OCI-LY7 (cell line): ENCODE measurements at regions not wholly inside any gene's neighbourhood (a gene's known extent, or its start where the extent isn't known, plus 50 kb on each side); places are given as distances from the start of the nearest gene placed in this dataset.

Source experiments
- BruUV-seq: library from RNA; stranded (reverse); fragments of 400-500 nt; replicated peaks from 2 replicates; lab custom pipeline; 2021; lab: Mats Ljungman, UMichigan
- CTCF ChIA-PET: fragments of 300-600 bp; sonication (Branson Sonifier 250); formaldehyde crosslinking; loops from one replicate; lab custom pipeline; 2022; ENCODE audit warnings: antibody characterized with exemption; ENCODE audit not compliant: unreplicated experiment; lab: Charles Lee
- POLR2A ChIA-PET: fragments of 300-600 bp; sonication (Branson Sonifier 250); formaldehyde crosslinking; loops from one replicate; lab custom pipeline; 2022; ENCODE audit warnings: antibody characterized with exemption; lab: Charles Lee
- DNase-seq: peaks from one replicate; pipeline ENCODE4 v3.0.0-alpha.2; 2015; ENCODE audit warnings: low spot score
- H2AFZ ChIP-seq: fragments of 200-600 bp; sonication (generic), shearing (Covaris generic); 2 replicates; pipeline ENCODE4 v1.6.1; 2014; ENCODE audit warnings: mild to moderate bottlenecking, antibody characterized with exemption, low read length, moderate library complexity
- H3K27ac ChIP-seq: fragments of 200-600 bp; sonication (generic); 2 replicates; pipeline ENCODE4 v1.5.1; 2014; ENCODE audit warnings: mixed run types, low read depth, mild to moderate bottlenecking, moderate library complexity, low read length, inconsistent platforms; ENCODE audit not compliant: poor library complexity, severe bottlenecking
- H3K36me3 ChIP-seq: fragments of 200-600 bp; sonication (generic); 2 replicates; pipeline ENCODE4 v1.6.1; 2014; ENCODE audit warnings: mild to moderate bottlenecking, antibody characterized with exemption, low read length, moderate library complexity, mixed read lengths; ENCODE audit not compliant: insufficient read depth
- H3K4me1 ChIP-seq: fragments of 200-600 bp; sonication (generic); 2 replicates; pipeline ENCODE4 v1.5.1; 2014; ENCODE audit warnings: mild to moderate bottlenecking, low read length; ENCODE audit not compliant: insufficient read depth, poor library complexity, severe bottlenecking
- H3K4me2 ChIP-seq: fragments of 200-600 bp; sonication (generic); 2 replicates; pipeline ENCODE4 v1.6.1; 2014; ENCODE audit warnings: mild to moderate bottlenecking, low read length
- H3K4me3 ChIP-seq: fragments of 200-600 bp; sonication (generic); 2 replicates; pipeline ENCODE4 v1.5.1; 2014; ENCODE audit warnings: mild to moderate bottlenecking, low read depth, low read length; ENCODE audit not compliant: poor library complexity, severe bottlenecking
- H3K79me2 ChIP-seq: fragments of 200-600 bp; sonication (generic); 2 replicates; pipeline ENCODE4 v1.6.1; 2016; ENCODE audit warnings: low read depth, mild to moderate bottlenecking, low read length, moderate library complexity, mixed read lengths; ENCODE audit not compliant: insufficient read depth
- H3K9me2 ChIP-seq: fragments of 200-600 bp; sonication (generic); 2 replicates; pipeline ENCODE4 v1.6.1; 2016; ENCODE audit warnings: mild to moderate bottlenecking, low read length, mixed read lengths; ENCODE audit not compliant: insufficient read depth
- H3K9me3 ChIP-seq: fragments of 200-600 bp; sonication (generic); 2 replicates; pipeline ENCODE4 v1.6.1; 2014; ENCODE audit warnings: mild to moderate bottlenecking, mixed run types, low read length, mixed read lengths
- H4K20me1 ChIP-seq: fragments of 200-600 bp; sonication (generic); 2 replicates; pipeline ENCODE4 v1.6.1; 2014; ENCODE audit warnings: mild to moderate bottlenecking, antibody characterized with exemption, low read length, moderate library complexity, mixed read lengths; ENCODE audit not compliant: insufficient read depth
- EZH2phosphoT487 ChIP-seq: fragments of 200-600 bp; sonication (generic); IDR thresholded peaks from 2 replicates; pipeline ENCODE4 v1.6.1; 2018; ENCODE audit warnings: low read depth, borderline replicate concordance, mild to moderate bottlenecking, mixed run types, antibody characterized with exemption, low read length, moderate library complexity, mixed read lengths
- intact Hi-C: fragments of 100-400 bp; cut with micrococcal nuclease; formaldehyde crosslinking; loops from one replicate; pipeline ENCODE4 v1.10.0; 2022; ENCODE audit not compliant: unreplicated experiment
- TF ChIP-seq, protein P1 (sequence below): fragments of 200-600 bp; sonication (generic); conservative IDR thresholded peaks from 2 replicates; pipeline ENCODE4 v1.5.1; 2014; ENCODE audit warnings: mild to moderate bottlenecking, antibody characterized with exemption, low read length, moderate library complexity, mixed read lengths

DNA sequence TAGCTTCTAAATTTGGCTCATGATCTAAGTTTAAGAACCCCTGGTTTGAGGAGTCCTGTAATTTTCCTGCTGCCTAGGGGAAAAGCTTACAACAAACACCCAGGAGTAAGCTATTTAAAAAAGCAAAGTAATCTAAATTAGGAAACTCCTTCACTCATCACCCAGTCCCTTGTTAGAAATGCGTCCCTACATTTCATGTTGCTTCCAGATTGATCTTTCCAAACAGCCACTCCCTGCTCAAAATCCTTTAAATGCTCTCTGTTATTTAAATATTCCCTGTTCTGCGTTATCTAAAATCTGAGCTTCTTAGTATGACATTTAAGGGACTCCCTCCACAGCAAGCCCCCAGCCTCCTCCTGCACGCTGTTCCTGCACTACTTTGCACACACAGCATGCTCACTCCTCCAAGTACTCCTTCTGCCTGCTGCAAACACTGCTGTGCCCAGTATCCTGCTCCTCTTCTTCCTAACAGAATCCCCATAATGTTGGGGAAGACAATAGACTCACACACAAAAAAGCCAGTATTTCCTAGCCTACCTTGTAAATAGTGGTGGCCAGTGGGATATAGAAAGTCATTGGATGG, 123.3 kb upstream of the RASEF start:
- DNase-seq, result no peak
- H2AFZ ChIP-seq, result no peak overlapping the region
- no TSS peak for BruUV-seq
- H3K4me2 ChIP-seq, result no peak overlapping the region
- H3K9me3 ChIP-seq, result no peaks in the 10 kb centered on the region
- no peaks in the 10 kb centered on the region for H3K4me1 ChIP-seq
- CTCF ChIA-PET, result interaction anchor here (1.0 kb wide), 1 partner anchor 11 kb away, joined by 3 read pairs; no protein-coding TSS in a partner anchor
- TF ChIP-seq, protein P1, sequence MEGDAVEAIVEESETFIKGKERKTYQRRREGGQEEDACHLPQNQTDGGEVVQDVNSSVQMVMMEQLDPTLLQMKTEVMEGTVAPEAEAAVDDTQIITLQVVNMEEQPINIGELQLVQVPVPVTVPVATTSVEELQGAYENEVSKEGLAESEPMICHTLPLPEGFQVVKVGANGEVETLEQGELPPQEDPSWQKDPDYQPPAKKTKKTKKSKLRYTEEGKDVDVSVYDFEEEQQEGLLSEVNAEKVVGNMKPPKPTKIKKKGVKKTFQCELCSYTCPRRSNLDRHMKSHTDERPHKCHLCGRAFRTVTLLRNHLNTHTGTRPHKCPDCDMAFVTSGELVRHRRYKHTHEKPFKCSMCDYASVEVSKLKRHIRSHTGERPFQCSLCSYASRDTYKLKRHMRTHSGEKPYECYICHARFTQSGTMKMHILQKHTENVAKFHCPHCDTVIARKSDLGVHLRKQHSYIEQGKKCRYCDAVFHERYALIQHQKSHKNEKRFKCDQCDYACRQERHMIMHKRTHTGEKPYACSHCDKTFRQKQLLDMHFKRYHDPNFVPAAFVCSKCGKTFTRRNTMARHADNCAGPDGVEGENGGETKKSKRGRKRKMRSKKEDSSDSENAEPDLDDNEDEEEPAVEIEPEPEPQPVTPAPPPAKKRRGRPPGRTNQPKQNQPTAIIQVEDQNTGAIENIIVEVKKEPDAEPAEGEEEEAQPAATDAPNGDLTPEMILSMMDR, result no peak
- TF ChIP-seq EZH2phosphoT487, result no peak
- no peak overlapping the region for H3K4me3 ChIP-seq
- no peaks in the 10 kb centered on the region for H3K79me2 ChIP-seq
- intact Hi-C loops, result no loop called here
- H3K36me3 ChIP-seq, result no peaks in the 10 kb centered on the region
- H4K20me1 ChIP-seq, result no peaks in the 10 kb centered on the region
- no peak overlapping the region for H3K27ac ChIP-seq
- POLR2A ChIA-PET, result interaction anchor here (1.1 to 1.2 kb wide), 2 partner anchors 9 to 27 kb away, joined by 3 read pairs; no protein-coding TSS in a partner anchor
- H3K9me2 ChIP-seq, result no peaks in the 10 kb centered on the region

DNA sequence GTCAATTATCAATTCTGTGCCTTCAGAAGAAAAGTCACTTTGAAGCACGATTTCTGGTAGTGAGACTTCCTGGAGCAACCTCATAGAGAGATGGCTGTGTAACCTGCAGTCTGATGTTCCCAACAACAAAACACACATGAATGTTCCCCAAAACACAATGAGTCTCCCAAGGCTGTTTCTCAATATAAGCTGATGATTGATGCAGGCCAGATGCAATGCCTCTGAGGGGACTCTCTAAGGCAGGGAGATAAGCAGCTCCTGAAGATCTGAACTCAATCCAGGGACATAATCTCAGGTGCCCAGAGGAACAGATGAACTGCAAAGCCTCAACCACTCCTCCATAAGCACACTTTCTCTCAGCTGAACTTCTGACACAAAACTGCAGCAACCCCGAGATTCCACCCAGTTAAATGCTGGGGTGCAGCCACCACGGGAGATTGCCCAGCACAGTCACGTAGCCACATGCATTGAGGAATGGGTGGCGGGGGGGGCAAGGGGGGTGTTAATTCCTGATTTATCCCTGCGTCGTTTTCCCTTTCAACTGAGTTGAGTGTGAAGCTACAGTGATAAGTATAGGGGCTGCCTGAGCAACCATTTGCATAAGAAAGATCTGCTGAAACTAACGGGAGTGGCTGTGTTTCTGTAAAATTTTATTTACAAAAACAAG, 122.7 kb upstream of the RASEF start:
- intact Hi-C loops, result no loop called here
- ChIA-PET POLR2A (interaction anchor here (1.1 to 1.2 kb wide), 2 partner anchors 10 to 26 kb away, joined by 3 read pairs; no protein-coding TSS in a partner anchor), CTCF (no interaction called here)
- Histone ChIP-seq H3K4me3 (no peak overlapping the region), H3K4me1 (no peaks in the 10 kb centered on the region), H4K20me1 (no peaks in the 10 kb centered on the region), H3K4me2 (no peak overlapping the region), H3K27ac (no peak overlapping the region), H3K9me2 (no peaks in the 10 kb centered on the region), H3K36me3 (no peaks in the 10 kb centered on the region), H3K9me3 (no peaks in the 10 kb centered on the region), H3K79me2 (no peaks in the 10 kb centered on the region), H2AFZ (no peak overlapping the region)
- BruUV-seq, result no TSS peak
- no peak for DNase-seq
- TF ChIP-seq, protein P1, result no peak
- TF ChIP-seq EZH2phosphoT487, result no peak

DNA sequence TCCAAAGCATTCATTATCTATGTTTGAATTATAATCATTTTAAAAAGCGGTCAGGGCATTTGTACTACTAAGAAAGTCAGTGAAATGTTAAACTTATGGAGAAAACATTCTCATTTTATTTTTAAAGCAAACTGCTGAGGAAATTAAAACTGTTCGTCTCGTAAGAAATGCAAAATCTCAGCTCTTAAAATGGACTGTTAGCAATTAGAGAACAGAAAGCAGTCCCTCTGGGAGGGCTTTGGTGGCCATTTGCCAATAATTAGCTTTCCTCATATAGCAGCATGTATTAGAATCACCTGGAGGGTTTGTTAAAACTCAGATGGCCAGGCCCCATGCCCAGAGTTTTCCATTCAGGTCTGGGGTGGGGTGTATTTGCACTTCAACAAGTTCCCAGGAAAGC, 120.7 kb upstream of the RASEF start:
- POLR2A ChIA-PET, result no interaction called here
- H3K4me3 ChIP-seq, result no peak overlapping the region
- H3K36me3 ChIP-seq, result no peaks in the 10 kb centered on the region
- no peaks in the 10 kb centered on the region for H3K4me1 ChIP-seq
- no peaks in the 10 kb centered on the region for H3K79me2 ChIP-seq
- intact Hi-C loops, result no loop called here
- no peak overlapping the region for H3K27ac ChIP-seq
- no peaks in the 10 kb centered on the region for H4K20me1 ChIP-seq
- no TSS peak for BruUV-seq
- CTCF ChIA-PET, result no interaction called here
- no peak overlapping the region for H2AFZ ChIP-seq
- no peaks in the 10 kb centered on the region for H3K9me2 ChIP-seq
- H3K9me3 ChIP-seq, result no peaks in the 10 kb centered on the region
- no peak overlapping the region for H3K4me2 ChIP-seq
- TF ChIP-seq, protein P1, result no peak
- TF ChIP-seq EZH2phosphoT487, result no peak
- DNase-seq, result no peak
